ENCODE measurements at regions not wholly inside any gene's neighbourhood (a gene's known extent, or its start where the extent isn't known, plus 50 kb on each side); places are given as distances from the start of the nearest gene placed in this dataset.

DNA sequence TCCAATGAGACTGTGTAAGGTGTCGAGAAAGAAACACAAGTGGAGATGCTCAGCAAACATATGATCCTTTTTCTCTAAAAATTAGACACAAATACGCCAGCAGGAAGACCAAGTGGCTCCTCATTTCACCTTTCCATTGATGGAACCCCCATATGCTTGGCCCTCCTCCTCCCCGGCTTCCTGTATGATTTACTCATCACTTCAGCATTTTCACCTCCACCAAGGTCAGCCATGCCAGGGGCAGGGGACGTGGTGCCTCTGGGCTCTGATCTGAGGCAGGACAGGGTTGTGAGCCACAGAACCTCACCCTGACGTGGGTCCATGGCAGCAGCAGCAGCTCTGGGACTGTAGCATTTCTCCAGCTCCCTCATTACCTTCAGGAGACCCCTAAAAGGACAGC lies 116.8 kb upstream of the PFKP start:
- DNase-seq (ENCODE audit: low spot score), result no peak

GRCh38 chr10:2949948-2950354 lies 117.4 kb upstream of the PFKP start:
- DNase-seq (ENCODE audit: low spot score), result peak; percentile 34

DNA sequence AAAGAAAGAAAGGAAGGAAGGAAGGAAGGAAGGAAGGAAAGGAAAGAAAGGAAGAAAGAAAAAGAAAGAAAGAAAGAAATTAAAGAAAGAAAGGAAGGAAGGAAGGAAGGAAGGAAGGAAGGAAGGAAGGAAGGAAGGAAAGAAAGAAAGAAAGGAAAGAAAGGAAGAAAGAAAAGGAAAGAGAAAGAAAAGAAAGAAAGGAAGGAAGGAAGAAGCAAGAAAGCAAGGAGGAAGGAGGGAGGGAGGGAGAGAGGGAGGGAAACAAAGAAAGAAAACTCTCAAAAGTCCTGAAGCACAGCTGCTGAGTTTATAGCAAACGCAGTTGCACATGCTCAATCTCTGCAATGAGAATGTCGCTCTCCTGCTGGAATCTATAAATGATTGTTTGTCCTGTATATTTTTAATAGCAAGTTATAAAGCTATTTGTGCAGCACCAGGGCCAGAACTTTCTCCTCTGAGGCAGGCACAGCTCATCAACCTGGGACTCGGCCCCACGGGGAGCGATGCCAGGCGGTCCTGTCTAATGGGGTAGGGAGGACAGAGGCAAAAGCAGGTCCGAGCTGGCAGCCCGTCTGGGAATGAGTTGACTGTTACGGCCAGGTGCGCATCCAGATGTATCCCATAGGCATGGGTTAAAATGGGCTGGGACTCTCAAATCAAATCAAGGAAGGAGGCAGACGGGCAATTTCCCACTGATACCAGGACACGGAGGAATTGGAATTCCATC lies 118.0 kb upstream of the PFKP start:
- no peak for DNase-seq (ENCODE audit: low spot score)

- DNase-seq (ENCODE audit: low spot score), result no peak
Observed at GRCh38 chr10:2948127-2948854, 119.1 kb upstream of the PFKP start.

GRCh38 chr10:2944788-2945187 lies 122.6 kb upstream of the PFKP start:
- no peak for DNase-seq (ENCODE audit: low spot score)

GRCh38 chr10:2943932-2944614 lies 123.3 kb upstream of the PFKP start:
- no peak for DNase-seq (ENCODE audit: low spot score)

GRCh38 chr10:2942938-2943337 lies 124.4 kb upstream of the PFKP start:
- no peak for DNase-seq (ENCODE audit: low spot score)

GRCh38 chr10:2938869-2939268 lies 128.5 kb upstream of the PFKP start:
- peak; percentile 28 for DNase-seq (ENCODE audit: low spot score)

DNA sequence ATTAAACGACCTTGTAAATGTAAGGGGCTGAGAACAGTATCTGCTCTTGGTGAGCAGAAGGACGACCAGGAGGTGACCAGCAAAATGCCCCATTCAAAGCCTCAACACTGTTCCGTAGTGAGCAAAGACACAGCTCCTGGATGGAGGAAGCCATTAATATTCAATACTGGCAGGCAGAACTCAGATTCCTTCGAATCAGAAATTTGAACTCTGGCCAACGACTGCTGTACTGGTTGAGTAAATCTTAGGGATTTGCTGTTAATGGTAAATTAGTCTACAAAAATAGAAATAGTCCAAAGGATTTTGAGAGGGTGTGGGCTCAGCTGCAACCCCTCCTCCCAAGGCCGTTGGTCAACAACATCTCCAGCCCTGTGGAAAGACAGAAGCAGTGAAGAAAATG lies 130.5 kb upstream of the PFKP start:
- no peak for DNase-seq (ENCODE audit: low spot score)

DNA sequence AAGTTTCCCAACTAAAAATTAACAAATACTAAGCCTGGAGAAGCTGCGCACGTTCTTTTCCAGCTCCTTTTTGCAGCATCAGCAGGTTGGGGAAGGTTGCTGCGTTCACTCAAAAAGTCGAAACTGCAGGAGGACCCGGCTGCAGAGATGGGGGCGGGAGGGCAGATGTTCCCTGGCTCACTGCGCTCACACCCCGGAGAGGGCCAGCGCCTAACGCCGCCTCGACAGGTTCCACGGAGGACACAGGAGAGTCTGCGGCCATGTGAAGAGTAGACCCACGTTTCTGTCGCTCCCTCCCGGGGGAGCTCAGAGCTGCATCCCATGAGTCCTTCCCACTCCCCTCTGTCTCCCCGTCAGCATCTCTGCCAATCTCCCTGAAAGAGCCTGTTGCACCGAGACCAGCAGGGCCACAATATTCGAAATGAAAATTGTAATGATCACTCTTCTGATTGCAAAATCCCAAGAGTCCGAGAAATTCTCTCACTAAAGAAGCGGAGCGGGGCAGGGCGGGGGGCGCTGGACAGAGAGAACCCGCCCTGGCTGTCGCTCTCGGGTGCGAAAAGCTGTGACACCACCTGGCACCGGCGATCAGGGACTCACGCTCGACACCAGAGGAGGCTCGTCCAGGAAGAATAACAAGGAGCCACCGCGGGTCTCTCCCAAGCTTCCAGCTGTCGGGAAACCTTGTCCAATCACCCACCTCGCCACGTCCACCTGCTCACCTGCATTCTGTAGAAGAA lies 131.5 kb upstream of the PFKP start:
- no peak for DNase-seq (ENCODE audit: low spot score)

GRCh38 chr10:2933924-2934323 lies 133.4 kb upstream of the PFKP start:
- DNase-seq (ENCODE audit: low spot score), result no peak

GRCh38 chr10:2933519-2933918 lies 133.8 kb upstream of the PFKP start:
- DNase-seq (ENCODE audit: low spot score), result no peak

- DNase-seq (ENCODE audit: low spot score), result no peak
Observed at GRCh38 chr10:2933071-2933470, 134.3 kb upstream of the PFKP start.

DNA sequence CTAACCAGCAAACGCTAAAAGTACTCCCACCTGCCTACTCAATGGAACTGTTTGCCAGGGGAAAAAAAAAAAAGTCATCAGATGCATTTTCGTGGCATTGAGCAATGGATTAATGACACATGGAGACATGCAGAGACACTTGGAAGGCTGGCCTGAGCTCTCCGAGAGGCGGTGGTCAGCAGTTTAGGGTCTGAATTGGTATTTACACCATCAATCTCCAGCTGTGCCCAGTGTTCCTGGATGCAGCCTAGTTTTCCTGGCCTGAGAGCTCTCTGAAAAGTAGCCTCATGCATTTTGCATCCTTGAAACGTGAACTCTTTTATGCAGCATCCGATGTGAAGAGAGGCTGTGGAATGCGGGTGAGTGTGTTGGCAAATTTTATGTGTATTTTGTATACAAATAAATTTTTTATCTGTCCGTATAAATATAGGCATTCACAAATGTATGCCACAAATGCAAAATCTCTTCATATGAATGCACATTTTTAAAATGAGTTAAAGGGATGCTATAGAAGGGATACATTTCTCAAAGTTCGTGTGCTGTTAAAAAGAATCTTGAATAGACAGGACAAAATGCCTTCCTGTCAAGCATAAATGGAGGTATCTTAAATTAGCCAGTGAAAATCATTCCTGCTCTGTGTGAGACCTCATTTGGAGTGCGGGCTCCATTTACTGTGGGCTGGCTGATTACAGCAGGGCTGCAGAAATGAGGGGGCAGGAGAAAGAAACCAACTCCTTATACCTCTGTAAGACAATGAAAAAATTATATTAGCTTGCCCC lies 137.7 kb upstream of the PFKP start:
- DNase-seq (ENCODE audit: low spot score), result no peak

DNA sequence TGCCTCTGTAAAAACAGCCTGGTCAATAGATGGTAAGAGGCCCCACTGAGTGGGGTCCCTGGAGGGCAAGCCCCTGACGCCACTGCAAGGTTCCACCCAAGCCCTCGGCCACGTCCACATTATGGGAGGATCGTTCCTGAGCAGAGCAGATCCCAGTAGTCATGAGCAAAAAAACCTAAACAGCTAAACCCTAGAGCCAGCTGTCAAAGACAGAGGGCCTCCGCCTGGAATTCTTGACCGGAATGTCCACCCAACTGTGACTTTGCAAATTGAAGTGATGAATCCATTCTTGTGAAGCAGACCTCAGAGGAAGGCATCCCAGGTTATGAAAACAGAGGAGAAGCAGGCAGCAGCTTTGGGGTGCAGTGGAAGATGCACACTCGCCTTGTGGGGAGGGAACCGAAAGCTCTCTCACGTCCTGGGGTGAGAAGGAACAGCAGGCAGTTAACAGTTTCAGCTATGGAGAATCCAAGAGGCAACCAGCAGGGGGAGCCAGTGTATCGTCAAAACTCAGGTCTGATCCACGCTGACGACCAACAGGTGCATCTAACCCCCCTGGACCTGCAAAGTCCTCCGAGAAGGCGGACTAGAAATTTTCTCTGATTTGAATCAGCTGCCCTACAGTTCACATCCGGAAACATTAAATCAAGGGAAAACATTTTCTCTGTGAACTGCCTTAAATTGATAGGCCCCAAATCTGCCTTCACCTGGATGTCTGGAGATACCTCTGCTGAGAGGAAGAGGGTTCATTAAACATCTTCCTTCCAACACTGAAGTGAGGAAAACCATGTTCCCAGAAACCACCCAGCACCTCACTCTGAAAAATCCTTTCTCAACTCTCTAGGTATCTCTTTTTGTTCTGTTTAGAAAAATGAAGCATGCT lies 139.1 kb upstream of the PFKP start:
- DNase-seq (ENCODE audit: low spot score), result peak; percentile 84

GRCh38 chr10:2926918-2927660 lies 140.3 kb upstream of the PFKP start:
- no peak for DNase-seq (ENCODE audit: low spot score)

GRCh38 chr10:2925631-2926030 lies 141.7 kb upstream of the PFKP start:
- peak; percentile 13 for DNase-seq (ENCODE audit: low spot score)

GRCh38 chr10:2924431-2924830 lies 142.9 kb upstream of the PFKP start:
- no peak for DNase-seq (ENCODE audit: low spot score)

- no peak for DNase-seq (ENCODE audit: low spot score)
Observed at GRCh38 chr10:2921956-2922680, 145.2 kb upstream of the PFKP start.
